ENCODE measurements at regions not wholly inside any gene's neighbourhood (a gene's known extent, or its start where the extent isn't known, plus 50 kb on each side); places are given as distances from the start of the nearest gene placed in this dataset.

DNA sequence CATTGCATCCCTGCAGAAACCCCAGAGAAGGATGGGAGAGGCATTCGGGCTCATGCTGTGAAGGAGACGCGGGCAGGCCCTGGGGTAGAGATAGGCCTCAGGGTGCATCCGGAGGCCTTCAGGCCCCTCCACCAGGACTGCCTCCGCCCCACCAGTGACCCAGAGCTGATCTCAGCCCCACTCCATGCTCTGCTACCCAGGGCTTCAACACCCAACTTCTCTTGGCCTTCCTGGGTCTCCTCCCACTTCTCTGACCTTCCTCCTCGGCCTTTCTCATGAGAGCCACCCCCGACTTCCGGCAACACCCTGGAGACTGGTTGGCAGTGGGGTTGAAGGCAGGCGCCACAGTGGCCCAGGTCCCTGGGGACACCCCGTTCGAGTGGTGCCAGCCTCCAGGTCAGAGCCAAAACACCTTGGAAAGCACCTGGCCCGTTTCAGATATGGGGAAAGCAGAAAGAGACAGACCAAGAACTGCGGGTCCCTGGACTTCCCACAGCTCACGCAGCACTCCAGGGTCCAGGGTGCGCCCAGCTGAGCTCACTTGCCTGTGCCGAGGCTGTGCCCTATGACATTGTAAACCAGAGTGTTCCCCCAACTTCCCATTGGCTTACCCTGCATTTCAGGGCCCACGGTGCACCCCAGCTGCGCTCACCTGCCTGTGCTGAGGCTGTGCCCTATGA is 65.1 kb upstream of the OLFM1 start (continued):
- TF ChIP-seq, protein P1, sequence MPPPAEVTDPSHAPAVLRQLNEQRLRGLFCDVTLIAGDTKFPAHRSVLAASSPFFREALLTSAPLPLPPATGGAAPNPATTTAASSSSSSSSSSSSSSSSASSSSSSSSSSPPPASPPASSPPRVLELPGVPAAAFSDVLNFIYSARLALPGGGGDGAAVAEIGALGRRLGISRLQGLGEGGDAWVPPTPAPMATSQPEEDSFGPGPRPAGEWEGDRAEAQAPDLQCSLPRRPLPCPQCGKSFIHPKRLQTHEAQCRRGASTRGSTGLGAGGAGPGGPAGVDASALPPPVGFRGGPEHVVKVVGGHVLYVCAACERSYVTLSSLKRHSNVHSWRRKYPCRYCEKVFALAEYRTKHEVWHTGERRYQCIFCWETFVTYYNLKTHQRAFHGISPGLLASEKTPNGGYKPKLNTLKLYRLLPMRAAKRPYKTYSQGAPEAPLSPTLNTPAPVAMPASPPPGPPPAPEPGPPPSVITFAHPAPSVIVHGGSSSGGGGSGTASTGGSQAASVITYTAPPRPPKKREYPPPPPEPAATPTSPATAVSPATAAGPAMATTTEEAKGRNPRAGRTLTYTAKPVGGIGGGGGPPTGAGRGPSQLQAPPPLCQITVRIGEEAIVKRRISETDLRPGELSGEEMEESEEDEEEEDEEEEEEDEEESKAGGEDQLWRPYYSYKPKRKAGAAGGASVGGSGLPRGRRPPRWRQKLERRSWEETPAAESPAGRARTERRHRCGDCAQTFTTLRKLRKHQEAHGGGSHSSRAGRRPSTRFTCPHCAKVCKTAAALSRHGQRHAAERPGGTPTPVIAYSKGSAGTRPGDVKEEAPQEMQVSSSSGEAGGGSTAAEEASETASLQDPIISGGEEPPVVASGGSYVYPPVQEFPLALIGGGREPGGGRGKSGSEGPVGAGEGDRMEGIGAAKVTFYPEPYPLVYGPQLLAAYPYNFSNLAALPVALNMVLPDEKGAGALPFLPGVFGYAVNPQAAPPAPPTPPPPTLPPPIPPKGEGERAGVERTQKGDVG (CRISPR knock-in tag; IDR thresholded peaks at IDR 0.05) = no peak
- TF ChIP-seq, protein P2, sequence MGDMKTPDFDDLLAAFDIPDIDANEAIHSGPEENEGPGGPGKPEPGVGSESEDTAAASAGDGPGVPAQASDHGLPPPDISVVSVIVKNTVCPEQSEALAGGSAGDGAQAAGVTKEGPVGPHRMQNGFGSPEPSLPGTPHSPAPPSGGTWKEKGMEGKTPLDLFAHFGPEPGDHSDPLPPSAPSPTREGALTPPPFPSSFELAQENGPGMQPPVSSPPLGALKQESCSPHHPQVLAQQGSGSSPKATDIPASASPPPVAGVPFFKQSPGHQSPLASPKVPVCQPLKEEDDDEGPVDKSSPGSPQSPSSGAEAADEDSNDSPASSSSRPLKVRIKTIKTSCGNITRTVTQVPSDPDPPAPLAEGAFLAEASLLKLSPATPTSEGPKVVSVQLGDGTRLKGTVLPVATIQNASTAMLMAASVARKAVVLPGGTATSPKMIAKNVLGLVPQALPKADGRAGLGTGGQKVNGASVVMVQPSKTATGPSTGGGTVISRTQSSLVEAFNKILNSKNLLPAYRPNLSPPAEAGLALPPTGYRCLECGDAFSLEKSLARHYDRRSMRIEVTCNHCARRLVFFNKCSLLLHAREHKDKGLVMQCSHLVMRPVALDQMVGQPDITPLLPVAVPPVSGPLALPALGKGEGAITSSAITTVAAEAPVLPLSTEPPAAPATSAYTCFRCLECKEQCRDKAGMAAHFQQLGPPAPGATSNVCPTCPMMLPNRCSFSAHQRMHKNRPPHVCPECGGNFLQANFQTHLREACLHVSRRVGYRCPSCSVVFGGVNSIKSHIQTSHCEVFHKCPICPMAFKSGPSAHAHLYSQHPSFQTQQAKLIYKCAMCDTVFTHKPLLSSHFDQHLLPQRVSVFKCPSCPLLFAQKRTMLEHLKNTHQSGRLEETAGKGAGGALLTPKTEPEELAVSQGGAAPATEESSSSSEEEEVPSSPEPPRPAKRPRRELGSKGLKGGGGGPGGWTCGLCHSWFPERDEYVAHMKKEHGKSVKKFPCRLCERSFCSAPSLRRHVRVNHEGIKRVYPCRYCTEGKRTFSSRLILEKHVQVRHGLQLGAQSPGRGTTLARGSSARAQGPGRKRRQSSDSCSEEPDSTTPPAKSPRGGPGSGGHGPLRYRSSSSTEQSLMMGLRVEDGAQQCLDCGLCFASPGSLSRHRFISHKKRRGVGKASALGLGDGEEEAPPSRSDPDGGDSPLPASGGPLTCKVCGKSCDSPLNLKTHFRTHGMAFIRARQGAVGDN (IDR thresholded peaks at IDR 0.05) = no peak
- TF ChIP-seq CEBPB (IDR thresholded peaks at IDR 0.05; ENCODE audit: borderline replicate concordance in 1 of 2, low read depth in 2 of 2, low read length in 2 of 2) (no peak), SRF (IDR thresholded peaks at IDR 0.05; ENCODE audit: low read depth in 2 of 2, low read length in 2 of 2) (no peak)
